ENCODE measurements at regions not wholly inside any gene's neighbourhood (a gene's known extent, or its start where the extent isn't known, plus 50 kb on each side); places are given as distances from the start of the nearest gene placed in this dataset.

GRCh38 chr21:15309721-15310120 lies 244.9 kb upstream of the NRIP1 start:
- TF ChIP-seq CTCF (conservative IDR thresholded peaks at IDR 0.05; ENCODE audit: low read depth, low read length), result no peak
- TF ChIP-seq POLR2A (IDR thresholded peaks at IDR 0.05; ENCODE audit: low read depth, low read length), result no peak
- TF ChIP-seq BHLHE40 (IDR thresholded peaks at IDR 0.05; ENCODE audit: low read depth, low read length), result no peak
- TF ChIP-seq RFX5 (IDR thresholded peaks at IDR 0.05; ENCODE audit: low read depth, low read length), result no peak
- TF ChIP-seq CEBPB (IDR thresholded peaks at IDR 0.05; ENCODE audit: low read depth, low read length), result no peak
- TF ChIP-seq SMC3 (IDR thresholded peaks at IDR 0.05; ENCODE audit: low read depth, low read length), result no peak
- TF ChIP-seq, protein P1, sequence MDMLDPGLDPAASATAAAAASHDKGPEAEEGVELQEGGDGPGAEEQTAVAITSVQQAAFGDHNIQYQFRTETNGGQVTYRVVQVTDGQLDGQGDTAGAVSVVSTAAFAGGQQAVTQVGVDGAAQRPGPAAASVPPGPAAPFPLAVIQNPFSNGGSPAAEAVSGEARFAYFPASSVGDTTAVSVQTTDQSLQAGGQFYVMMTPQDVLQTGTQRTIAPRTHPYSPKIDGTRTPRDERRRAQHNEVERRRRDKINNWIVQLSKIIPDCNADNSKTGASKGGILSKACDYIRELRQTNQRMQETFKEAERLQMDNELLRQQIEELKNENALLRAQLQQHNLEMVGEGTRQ (IDR thresholded peaks at IDR 0.05; ENCODE audit: low read depth, low read length), result no peak
- no peak for TF ChIP-seq RCOR1 (IDR thresholded peaks at IDR 0.05; ENCODE audit: insufficient replicate concordance, low read length)
- TF ChIP-seq MAFK (IDR thresholded peaks at IDR 0.05; ENCODE audit: low read depth, low read length), result no peak
- TF ChIP-seq MXI1 (IDR thresholded peaks at IDR 0.05; ENCODE audit: borderline replicate concordance, low read depth, low read length), result no peak
- TF ChIP-seq ELK1 (IDR thresholded peaks at IDR 0.05; ENCODE audit: borderline replicate concordance, low read depth, low read length), result no peak
- TF ChIP-seq CHD1 (IDR thresholded peaks at IDR 0.05; ENCODE audit: low read depth, low read length), result no peak
- no peak for TF ChIP-seq RAD21 (IDR thresholded peaks at IDR 0.05; ENCODE audit: low read length)

All from IMR-90 (cell line).